HG02840 (cell line): ENCODE measurements at regions not wholly inside any gene's neighbourhood (a gene's known extent, or its start where the extent isn't known, plus 50 kb on each side); places are given as distances from the start of the nearest gene placed in this dataset.

Experiments
- ATAC-seq: cut with Tn5 transposase; IDR thresholded peaks from one replicate; pipeline ENCODE4 v1.9.1; 2021; ENCODE audit warnings: mild to moderate bottlenecking, moderate library complexity, moderate number of reproducible peaks; ENCODE audit not compliant: unreplicated experiment, low FRiP score

DNA sequence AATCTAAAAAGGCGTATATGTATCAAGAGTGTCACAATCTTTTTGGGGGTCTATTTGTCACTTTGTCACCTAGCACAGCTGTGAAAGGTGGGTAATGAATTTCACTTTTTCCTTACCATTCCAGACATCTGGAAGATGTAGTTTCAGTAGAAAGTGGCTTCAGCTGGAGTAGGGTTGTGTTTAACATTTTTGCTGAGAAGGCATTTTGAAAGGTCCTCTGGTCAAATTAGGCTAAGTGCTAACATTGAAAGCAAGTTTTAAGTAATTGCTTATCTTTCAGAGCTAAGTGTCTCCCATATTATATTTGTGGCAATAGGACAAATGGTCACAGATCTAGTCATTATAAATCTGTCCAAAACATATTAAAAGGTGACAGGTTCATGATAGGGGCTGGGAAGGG, 542.1 kb upstream of the SPHKAP start:
- ATAC-seq: no peak

DNA sequence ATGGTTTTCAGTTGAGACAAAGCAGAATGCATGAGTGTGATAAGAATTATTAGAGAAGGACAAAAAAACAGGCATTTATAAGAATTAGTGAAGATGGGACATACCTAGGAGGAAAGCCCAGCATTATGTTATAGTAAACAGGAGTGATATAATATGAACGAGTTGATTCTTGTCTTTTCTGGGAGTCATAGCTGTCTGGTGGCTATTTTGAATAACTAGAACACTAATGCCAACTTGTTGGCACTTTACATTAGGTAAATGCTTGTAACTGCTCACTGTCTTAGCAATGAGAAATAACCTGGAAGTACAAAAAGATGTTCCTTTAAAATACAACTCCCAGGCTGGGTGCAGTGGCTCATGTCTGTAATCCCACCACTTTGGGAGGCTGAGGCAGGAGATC, 540.8 kb upstream of the SPHKAP start:
- ATAC-seq: no peak

DNA sequence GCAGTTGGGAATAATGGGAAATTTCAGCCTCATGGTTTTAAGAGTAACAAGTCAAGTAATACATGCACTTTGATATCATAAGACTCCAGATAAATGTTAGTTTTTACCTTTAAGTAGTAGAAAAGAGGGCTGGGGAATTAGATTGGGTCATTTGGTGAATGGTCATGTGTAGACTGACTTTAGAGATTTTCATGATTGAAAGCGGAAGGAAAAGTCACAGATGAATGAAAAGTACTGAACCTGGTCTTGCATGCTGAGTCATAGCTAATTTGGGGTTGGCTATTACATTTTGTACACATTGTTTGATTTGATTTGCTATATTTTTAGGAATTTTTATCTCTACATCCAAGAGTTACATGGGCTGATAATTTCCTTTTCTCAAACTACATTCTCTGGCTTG, 539.4 kb upstream of the SPHKAP start:
- ATAC-seq: no peak

DNA sequence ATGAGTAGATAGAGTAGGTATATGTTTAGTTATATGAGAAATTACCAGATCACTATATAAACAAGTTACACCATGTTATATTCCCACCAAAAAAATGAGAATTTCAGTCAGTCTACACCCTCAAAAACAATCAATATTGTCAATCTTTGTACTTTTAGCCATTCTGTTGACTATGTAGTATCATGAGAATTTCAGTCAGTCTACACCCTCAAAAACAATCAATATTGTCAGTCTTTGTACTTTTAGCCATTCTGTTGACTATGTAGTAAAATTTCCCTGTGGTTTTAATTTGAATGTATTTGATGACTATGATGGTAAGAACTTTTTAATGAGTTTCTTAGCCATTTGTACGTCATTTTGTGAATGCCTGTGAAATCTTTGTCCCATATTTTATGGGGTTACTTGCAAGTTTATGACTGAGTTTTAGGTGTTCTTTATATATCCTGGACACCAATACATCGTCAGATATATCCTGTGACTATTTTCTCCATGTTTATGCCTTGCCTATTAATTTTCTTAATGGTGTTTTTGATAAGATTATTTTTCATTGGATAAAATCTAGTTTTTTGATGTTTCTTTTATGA, 528.4 kb upstream of the SPHKAP start:
- ATAC-seq: no peak

DNA sequence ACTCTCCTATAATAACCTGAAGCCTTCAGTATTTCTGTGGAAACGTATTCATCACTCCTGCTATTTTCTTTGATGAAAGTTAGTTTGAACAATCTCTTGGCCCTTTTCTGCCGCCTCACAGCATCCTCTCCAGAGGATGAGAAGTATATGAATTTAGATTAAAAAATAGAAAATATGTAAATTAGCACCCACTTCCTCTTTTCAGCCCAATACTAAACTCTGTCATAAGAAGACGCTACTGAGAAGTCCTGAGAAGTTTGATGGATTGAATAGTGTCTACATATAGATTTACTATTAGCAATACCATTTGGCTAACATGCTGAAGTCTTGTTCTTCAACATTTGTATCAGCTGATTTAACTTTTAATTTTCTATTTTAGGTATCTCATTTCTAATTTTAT, 526.4 kb upstream of the SPHKAP start:
- no peak for ATAC-seq

DNA sequence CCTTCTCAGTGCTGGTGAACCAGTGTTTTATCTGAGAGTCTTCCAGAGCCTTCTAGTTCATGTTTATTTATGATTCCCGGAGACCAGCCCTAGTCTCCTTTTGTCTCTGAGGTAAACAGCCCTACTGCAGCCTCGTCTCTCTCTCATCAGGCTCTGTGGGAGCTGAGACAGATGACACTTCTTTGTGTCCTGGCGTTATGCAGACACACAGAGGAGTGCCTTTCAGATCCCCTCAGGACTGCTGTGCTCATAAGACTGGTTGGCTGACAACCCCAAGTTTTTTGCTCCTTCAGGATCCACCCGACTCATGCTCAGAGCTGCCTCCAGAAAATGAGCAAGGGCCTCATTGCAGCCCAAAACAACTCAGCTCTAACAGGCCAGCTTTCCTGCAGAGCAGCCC, 523.8 kb upstream of the SPHKAP start:
- ATAC-seq: no peak

DNA sequence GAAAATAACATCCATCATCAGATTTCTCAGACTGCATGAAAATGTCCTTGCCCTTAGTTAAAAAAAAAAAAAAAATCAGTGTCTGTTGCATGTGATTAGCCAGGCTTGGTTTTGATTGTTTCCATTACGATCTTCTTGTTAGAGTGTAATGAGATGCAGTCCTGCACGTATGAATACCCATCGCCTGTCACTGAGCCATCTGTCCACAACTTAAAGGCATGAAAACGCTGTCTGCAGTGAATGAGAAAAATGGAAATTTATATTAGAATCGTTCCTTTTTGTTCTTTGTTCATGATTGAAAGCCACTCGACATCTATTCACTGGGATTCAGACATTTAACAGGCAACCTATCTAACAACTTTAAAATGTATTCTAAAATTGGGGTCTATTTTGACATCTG, 521.7 kb upstream of the SPHKAP start:
- ATAC-seq: no peak

- ATAC-seq: no peak
Observed at GRCh38 chr2:228701506-228701905, 520.0 kb upstream of the SPHKAP start.

DNA sequence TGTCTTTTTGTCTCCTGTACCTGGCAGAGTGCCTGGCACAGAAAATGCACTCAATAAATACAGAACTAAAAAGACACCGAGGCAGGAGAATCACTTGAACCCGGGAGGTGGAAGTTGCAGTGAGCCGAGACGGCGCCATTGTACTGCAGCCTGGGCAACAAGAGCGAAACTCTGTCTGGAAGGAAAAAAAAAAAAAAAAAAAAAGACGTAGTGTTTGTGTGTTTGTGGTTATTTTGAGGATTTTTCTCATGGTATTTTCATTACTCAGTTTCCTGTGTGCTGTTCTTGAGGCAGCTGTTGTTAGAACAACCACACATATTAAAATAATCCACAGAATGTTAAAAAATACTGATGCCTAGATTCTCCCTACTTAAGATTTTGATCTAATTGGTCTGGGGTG, 519.2 kb upstream of the SPHKAP start:
- ATAC-seq: no peak

DNA sequence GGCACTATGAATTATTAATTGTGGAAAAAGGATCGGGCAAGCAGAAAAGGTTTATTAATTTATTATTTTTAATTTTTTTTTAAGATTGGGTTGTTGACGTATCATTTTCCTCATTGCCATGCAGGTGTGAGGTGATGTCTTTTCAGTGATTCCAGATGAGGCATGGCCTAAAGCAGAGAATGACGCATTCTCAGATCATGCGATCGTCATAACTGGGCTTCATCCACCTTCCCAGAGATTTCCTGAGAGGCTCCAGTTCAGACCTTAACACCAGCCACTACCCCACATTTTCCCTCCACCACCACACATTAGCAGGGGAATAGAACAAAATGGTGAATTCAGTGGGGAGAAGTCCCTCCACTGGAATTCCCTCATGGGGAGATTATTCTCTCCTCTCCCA, 518.4 kb upstream of the SPHKAP start:
- ATAC-seq: no peak

DNA sequence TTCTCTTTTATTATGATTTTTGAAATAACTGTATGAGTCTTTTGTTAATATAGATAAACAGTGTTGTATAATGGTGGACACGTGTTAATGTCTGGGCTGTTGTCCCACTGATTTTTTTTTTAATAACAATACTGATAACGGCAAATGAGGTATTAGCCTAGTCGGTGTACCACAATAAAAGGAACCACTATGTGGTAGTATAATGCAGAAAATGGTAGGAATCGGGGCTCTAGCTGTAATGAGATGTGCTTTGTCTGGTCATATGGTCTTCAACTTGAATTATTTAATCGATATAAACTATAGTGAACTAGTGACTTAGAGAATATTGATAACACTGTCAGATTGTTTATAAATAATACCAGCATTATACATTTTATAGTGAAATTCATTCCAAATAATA, 517.9 kb upstream of the SPHKAP start:
- ATAC-seq: no peak

DNA sequence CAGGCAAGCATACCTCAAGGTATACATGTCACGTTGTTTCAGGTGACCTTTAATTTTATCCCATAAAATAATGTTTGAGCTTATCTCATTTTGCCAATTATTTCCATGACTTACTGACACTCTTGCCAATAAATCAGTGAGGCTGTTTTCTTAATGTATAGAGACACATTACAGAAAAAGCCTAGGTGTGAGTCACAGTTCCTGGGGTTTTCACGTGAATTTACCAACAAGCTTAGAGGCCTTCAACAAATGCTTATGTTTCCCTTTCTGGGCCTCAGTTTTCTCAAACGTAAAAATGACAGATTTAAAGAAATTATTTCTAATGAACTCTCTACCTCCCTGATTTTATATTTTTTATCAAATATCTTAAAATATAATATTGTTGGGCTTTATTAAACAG, 517.5 kb upstream of the SPHKAP start:
- ATAC-seq: no peak

DNA sequence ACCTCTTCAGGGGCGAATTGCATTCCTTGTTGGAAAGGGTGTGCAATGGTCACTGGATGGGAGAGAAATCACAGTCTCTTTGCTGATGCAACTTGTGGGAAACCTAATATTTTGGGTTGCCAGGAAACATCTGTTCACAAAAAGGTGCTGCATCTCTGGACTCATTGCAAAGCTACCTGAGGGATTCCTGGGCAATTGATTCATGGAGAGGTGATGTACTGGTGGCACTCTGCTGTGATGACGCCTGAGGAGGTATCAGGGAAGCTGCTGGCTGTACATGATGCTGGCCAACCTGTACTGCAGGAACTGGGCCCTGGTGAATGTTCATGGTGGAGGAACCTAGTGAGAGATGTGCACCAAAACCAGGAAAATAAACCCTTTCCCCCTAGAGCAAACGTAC, 516.0 kb upstream of the SPHKAP start:
- ATAC-seq: no peak

GRCh38 chr2:228690681-228691080, 509.2 kb upstream of the SPHKAP start:
- no peak for ATAC-seq

GRCh38 chr2:228689053-228689452, 507.6 kb upstream of the SPHKAP start:
- ATAC-seq: no peak

GRCh38 chr2:228688007-228688645, 506.6 kb upstream of the SPHKAP start:
- ATAC-seq: no peak

- ATAC-seq: no peak
Observed at GRCh38 chr2:228681979-228682378, 500.5 kb upstream of the SPHKAP start.

GRCh38 chr2:228681426-228681825, 499.9 kb upstream of the SPHKAP start:
- no peak for ATAC-seq

GRCh38 chr2:228678110-228678509, 496.6 kb upstream of the SPHKAP start:
- no peak for ATAC-seq

DNA sequence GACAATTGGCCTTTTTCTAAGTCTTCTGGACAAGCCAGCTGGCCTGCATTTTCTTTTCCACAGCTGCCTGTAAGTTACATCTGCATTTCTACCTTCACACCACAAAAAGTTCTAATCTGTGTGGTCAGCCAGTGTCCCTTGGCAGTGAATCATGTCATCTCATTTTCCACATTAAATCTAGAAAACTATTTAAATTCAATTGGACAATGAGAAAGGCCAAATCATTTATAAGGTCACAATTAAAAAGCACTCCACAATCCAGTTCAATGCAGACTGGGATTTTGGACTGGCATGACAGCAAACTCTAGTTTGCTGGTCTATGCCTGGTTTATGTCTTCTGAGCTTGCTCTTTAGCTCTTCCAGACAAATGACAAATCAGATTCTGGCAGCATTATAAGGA, 494.2 kb upstream of the SPHKAP start:
- no peak for ATAC-seq

GRCh38 chr2:228675091-228675490, 493.6 kb upstream of the SPHKAP start:
- ATAC-seq: no peak

DNA sequence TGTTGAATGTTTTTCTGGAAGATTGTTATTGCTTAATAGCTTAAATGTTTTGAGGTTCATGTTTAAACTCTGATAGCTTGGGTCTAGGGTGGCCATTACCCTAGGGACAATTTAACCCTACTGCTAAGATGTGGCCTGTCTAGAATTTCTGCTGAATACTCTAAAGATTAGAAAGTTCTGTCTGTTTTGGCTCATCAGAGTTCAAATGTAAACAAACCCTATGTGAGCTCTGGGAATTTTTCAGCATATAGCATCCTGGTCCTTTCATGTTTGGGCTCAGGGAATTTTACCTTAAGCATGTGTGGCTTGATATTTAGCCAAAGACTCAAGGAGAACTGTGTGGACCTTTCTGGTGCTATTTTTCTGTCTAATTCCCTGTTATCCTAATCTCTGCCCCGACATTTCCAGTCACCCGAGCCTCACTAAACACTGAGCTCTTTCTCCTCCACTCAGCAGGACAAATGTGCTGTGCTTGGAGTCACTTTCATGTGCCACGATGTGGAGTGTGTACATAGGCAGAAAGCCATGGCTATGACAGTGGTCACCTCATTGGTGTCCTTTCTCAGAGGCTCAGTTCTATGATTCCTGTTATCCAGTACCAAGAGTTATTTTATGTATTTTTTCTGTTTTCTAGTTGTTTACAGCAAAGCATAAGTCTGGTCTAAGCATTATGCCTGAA, 492.5 kb upstream of the SPHKAP start:
- no peak for ATAC-seq
